Activated CD4-positive, alpha-beta memory T cell treated with anti-CD3 and anti-CD28 coated beads for 36 hours (primary cell): ENCODE measurements at regions not wholly inside any gene's neighbourhood (a gene's known extent, or its start where the extent isn't known, plus 50 kb on each side); places are given as distances from the start of the nearest gene placed in this dataset.

Source experiments
- CTCF ChIA-PET: fragments of 350-600 bp; sonication (Branson Sonifier 250); formaldehyde crosslinking; loops from one replicate; lab custom pipeline; 2021; ENCODE audit warnings: antibody characterized with exemption, inconsistent platforms; lab: Charles Lee
- POLR2A ChIA-PET: fragments of 350-600 bp; sonication (Branson Sonifier 250); formaldehyde crosslinking; loops from one replicate; lab custom pipeline; 2021; ENCODE audit warnings: antibody characterized with exemption; lab: Charles Lee
- DNase-seq: peaks from one replicate; pipeline ENCODE4 v3.0.0-alpha.2; 2020
- H3K27ac Mint-ChIP-seq: one replicate; pipeline ENCODE4 v1.8.0; 2021; ENCODE audit warnings: mixed read lengths
- H3K27me3 Mint-ChIP-seq: one replicate; pipeline ENCODE4 v1.8.0; 2021; ENCODE audit warnings: mixed read lengths
- H3K36me3 Mint-ChIP-seq: one replicate; pipeline ENCODE4 v1.8.0; 2021; ENCODE audit warnings: mixed read lengths
- H3K4me1 Mint-ChIP-seq: one replicate; pipeline ENCODE4 v1.8.0; 2021; ENCODE audit warnings: low read depth, mixed read lengths
- H3K4me3 Mint-ChIP-seq: one replicate; pipeline ENCODE4 v1.8.0; 2021; ENCODE audit warnings: mild to moderate bottlenecking, mixed read lengths
- H3K9me3 Mint-ChIP-seq: one replicate; pipeline ENCODE4 v1.8.0; 2021; ENCODE audit warnings: mixed read lengths
- intact Hi-C: fragments of 100-400 bp; cut with micrococcal nuclease; formaldehyde crosslinking; loops from one replicate; pipeline ENCODE4 v1.15.1; 2023

DNA sequence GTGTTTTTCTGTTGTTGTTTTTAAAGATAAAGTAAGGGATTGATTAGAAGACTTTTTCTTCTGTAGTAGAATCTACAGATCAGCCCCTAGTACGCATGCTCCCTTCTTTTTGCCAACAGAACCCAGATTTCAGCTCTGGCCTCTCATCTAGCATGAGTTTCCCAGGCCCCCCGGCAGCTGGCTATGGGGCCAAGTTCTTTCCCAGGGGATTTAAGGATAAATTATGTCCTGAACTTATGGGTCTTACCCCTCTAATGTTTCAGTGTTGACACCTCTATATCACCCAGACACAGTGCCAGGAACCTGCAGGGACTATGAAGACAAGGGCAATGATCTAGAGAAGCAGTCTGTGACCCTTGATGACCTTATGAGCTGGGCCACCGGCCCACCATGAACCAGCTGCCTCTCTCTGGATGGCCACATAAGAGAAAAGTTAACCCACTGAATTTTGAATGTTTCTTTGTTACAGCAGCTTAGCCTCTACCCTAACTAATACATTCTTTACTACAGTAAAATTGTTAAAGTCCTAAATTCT is 150.5 kb downstream of the UNC5CL start:
- peaks cover 4% of the 10 kb centered on the region for H3K27me3 Mint-ChIP-seq
- intact Hi-C loops: no loop called here
- CTCF ChIA-PET: no interaction called here

DNA sequence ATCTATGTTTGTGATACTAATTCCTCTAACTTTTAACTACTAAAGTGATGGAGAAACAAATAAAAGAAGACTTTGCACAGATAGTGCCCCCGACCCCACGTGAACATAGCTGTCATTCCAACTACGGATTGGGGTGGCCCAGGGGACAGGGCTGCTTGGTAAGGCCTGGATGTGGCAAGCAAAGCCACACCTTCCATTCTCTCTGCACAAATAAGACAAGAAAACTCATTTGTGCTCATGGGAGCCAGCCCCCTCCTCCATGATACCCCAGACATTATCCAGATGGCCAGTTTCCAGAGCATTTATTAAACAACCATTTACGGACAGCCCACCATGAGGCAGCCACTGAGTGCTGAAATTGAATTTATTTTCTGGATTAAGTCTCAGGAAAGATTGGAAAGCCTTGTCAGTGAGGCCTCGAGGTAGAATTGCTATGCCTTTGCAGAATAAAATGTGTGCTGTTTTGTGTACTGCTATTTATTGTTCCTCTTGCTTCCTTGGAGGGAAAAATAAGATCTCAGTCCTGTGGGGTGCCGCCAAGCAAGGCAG is 151.2 kb downstream of the UNC5CL start:
- no peak overlapping the region for H3K27ac Mint-ChIP-seq
- ChIA-PET CTCF (no interaction called here), POLR2A (no interaction called here)
- no peaks in the 10 kb centered on the region for H3K4me1 Mint-ChIP-seq
- H3K36me3 Mint-ChIP-seq: no peaks in the 10 kb centered on the region
- H3K9me3 Mint-ChIP-seq: no peaks in the 10 kb centered on the region
- no peak for DNase-seq
- intact Hi-C loops: no loop called here
- H3K27me3 Mint-ChIP-seq: peaks cover 4% of the 10 kb centered on the region
- H3K4me3 Mint-ChIP-seq: no peak overlapping the region

More for the DNA sequence above, 150.5 kb downstream of the UNC5CL start:
- Mint-ChIP-seq H3K9me3 (no peaks in the 10 kb centered on the region), H3K4me3 (no peak overlapping the region), H3K4me1 (no peaks in the 10 kb centered on the region), H3K36me3 (no peaks in the 10 kb centered on the region), H3K27ac (no peak overlapping the region)
- DNase-seq: no peak
- POLR2A ChIA-PET: no interaction called here

DNA sequence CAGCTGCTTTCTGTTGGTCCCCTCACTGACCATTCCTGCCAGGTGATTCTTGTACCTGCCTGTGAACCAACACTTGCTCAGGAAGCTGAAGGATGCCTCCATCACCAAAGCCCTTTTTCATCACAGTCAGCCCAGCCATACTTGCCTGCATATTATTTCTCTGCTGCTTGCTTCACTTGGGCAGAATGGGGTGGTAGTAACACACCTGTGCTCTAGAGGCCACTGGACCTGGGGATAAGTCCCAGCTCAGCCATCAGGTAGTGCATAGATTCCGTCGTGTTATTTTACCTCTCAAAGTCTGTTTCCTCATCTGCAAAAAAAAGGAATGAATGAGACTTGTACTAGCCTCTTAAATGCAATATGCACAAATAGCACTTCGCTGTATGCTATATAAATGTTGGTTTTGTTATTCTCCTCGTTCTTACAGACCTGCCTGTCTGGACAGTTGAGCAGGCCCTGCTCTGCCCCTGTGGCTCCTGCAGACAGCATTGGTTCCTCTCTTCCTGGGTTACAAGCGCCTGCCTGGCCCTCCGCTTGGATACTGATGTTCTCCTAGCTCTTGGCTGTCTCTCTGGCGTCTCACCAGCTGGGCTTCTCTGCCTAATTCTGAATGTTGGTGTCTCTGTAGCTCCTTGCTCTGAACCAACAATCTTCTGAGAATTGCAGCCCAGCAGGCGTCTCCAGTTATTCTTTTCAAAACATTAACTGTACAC is 151.8 kb downstream of the UNC5CL start:
- Mint-ChIP-seq H3K27me3 (peaks cover 4% of the 10 kb centered on the region), H3K4me1 (no peaks in the 10 kb centered on the region), H3K9me3 (no peaks in the 10 kb centered on the region), H3K4me3 (no peak overlapping the region), H3K36me3 (no peaks in the 10 kb centered on the region), H3K27ac (no peak overlapping the region)
- no peak for DNase-seq
- POLR2A ChIA-PET: no interaction called here
- intact Hi-C loops: no loop called here
- CTCF ChIA-PET: no interaction called here

DNA sequence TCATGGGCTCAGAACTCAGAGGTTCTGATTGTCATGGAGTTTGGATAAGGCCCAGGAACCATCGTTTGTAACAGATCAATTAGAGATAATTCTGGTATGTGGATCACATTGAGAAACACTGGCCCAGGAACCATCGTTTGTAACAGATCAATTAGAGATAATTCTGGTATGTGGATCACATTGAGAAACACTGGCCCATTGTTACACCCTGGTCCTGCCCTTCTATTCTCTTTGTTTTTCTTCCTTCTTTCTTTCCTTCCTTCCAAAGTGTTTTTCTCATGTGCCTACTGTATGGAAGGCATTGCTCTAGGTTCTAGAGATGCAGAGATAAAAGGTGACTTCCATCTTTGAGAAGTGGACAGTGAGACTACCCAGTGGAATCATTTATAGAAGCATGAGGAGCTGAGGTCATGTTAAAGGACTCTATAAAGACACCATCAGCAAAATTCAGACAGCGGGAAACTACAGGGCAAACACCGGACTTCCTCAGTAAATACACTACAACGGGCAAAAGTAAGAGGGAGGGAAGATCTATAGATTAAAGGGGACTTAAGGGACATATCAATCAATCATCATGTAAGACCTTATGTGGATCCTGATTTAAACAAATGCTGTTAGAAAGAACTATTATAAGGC is 153.8 kb downstream of the UNC5CL start:
- ChIA-PET CTCF (no interaction called here), POLR2A (no interaction called here)
- intact Hi-C loops: no loop called here
- Mint-ChIP-seq H3K4me3 (no peak overlapping the region), H3K36me3 (no peaks in the 10 kb centered on the region), H3K27ac (no peak overlapping the region), H3K4me1 (peaks cover 3% of the 10 kb centered on the region), H3K27me3 (peaks cover 6% of the 10 kb centered on the region), H3K9me3 (no peaks in the 10 kb centered on the region)
- no peak for DNase-seq

DNA sequence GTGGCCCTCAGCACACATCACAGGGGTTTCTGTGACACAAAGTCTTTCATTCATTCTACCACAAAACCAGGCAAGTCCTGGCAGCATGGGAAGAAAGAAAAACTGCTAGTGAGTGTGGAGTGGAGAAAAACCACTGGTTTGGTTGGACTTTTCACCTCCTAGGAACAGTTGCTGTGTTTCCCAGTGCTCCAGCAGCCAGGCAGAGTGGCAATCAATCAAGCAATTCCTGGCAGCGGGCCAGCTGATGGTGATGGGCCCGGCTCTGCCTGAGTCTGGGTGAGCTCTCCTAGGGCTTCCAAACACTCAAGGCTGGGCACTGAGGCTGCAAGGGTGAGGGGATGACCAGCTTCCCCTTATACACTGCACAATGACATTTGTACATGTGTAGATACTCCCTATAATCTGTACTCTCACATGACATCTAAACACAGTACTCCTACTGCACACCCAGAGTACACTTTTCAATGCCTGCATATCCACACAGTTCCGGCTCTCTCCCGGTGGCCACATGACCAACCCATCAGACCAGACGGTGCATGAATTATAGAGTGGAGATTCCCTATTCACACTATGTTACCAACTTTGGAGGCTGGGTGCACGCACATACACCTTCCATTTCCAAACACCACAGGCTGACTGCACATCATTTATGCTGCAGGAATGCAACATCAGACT is 156.6 kb downstream of the UNC5CL start:
- H3K9me3 Mint-ChIP-seq: peaks cover 5% of the 10 kb centered on the region
- peaks cover 3% of the 10 kb centered on the region for H3K4me1 Mint-ChIP-seq
- H3K36me3 Mint-ChIP-seq: peaks cover 2% of the 10 kb centered on the region
- H3K27me3 Mint-ChIP-seq: peaks cover 15% of the 10 kb centered on the region
- ChIA-PET CTCF (no interaction called here), POLR2A (no interaction called here)
- H3K4me3 Mint-ChIP-seq: no peak overlapping the region
- intact Hi-C loops: no loop called here
- no peak for DNase-seq
- no peak overlapping the region for H3K27ac Mint-ChIP-seq

DNA sequence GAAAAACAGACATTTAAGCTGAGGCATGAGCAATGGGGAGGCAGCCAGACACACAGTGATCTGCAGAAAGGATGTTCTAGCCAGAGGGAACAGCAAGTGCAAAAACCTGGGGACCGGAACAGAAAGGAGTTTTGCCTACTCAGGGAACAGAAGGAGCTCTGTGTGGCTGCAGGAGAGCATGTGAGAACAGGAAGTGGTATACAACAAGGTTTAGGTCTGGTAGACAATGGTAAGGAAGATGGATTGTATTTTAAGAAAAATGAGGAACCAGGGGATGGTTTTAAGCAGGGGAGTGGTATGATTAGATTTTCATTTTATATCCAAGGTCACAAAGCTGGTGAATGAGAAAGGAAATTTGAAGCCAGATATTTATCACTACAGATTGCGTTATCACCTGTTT is 157.5 kb downstream of the UNC5CL start:
- CTCF ChIA-PET: no interaction called here
- POLR2A ChIA-PET: no interaction called here
- Mint-ChIP-seq H3K4me1 (peaks cover 8% of the 10 kb centered on the region), H3K27ac (no peak overlapping the region), H3K4me3 (no peak overlapping the region), H3K27me3 (peaks cover 21% of the 10 kb centered on the region), H3K9me3 (peaks cover 5% of the 10 kb centered on the region), H3K36me3 (peaks cover 2% of the 10 kb centered on the region)
- DNase-seq: no peak
- intact Hi-C loops: no loop called here

DNA sequence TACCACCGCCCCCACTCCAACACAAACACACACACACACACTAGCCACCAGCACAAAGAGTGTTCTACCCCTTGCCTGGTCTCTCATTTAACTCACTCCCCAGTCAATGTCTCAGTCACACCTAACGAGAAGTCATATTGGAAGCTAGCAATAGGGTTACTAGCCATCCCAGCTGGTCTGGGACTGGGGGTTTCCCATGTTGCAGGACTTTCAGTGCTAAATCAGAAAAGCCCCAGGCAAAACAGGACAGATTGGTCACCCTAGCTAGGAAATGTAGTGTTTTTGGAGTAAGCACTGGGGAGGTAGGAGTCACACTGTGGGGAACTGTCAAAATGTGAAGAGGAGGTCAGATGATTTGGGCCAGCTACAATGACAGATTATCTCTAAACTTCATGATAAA is 158.1 kb downstream of the UNC5CL start:
- DNase-seq: no peak
- intact Hi-C loops: no loop called here
- no peak overlapping the region for H3K27ac Mint-ChIP-seq
- peaks cover 2% of the 10 kb centered on the region for H3K36me3 Mint-ChIP-seq
- POLR2A ChIA-PET: no interaction called here
- no peak overlapping the region for H3K4me3 Mint-ChIP-seq
- CTCF ChIA-PET: no interaction called here
- peaks cover 23% of the 10 kb centered on the region for H3K27me3 Mint-ChIP-seq
- H3K4me1 Mint-ChIP-seq: peaks cover 8% of the 10 kb centered on the region
- H3K9me3 Mint-ChIP-seq: peaks cover 5% of the 10 kb centered on the region

DNA sequence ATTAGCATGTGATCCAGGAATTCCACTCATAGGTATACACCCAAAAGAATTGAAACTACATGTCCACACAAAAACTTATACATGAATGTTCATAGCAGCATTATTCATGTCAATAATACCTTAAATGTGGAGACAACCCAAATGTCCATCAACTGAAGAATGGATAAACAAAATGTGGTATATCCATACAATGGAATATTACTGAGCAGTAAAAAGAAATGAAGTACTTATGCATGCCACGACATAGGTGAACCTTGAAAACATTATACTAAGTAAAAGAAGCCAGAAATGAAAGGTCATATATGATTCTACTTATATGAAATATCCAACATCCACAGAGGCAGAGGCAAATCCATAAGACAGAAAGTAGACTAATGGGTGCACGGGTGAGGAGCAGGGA is 159.9 kb downstream of the UNC5CL start:
- peaks cover 8% of the 10 kb centered on the region for H3K4me1 Mint-ChIP-seq
- H3K36me3 Mint-ChIP-seq: peaks cover 2% of the 10 kb centered on the region
- H3K27ac Mint-ChIP-seq: no peak overlapping the region
- H3K9me3 Mint-ChIP-seq: peaks cover 5% of the 10 kb centered on the region
- no peak overlapping the region for H3K4me3 Mint-ChIP-seq
- CTCF ChIA-PET: no interaction called here
- peaks cover 24% of the 10 kb centered on the region for H3K27me3 Mint-ChIP-seq
- DNase-seq: no peak
- POLR2A ChIA-PET: no interaction called here
- intact Hi-C loops: no loop called here

DNA sequence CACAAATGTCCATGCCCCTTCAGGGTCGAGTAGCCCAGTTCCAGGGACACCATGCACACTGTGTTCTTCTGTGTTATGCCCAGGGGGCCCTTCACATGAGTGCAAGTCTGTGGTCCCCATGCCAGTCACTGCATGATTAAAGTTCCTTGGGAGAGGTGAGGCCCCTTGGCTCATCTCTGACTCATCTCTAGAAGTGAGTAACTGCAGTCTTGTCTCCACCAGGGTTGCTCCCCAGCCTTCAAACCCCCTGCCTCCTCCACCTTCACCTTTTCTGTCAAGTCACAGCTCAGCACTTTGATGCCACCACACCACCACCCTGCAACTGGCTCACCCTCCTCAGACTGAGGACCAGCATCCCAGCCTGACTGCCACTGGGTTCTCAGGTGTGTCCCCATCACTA is 161.7 kb downstream of the UNC5CL start:
- peaks cover 24% of the 10 kb centered on the region for H3K27me3 Mint-ChIP-seq
- H3K4me3 Mint-ChIP-seq: no peak overlapping the region
- ChIA-PET POLR2A (no interaction called here), CTCF (no interaction called here)
- DNase-seq: peak; percentile 64
- H3K36me3 Mint-ChIP-seq: peaks cover 2% of the 10 kb centered on the region
- intact Hi-C loops: no loop called here
- peaks cover 8% of the 10 kb centered on the region for H3K4me1 Mint-ChIP-seq
- no peak overlapping the region for H3K27ac Mint-ChIP-seq
- peaks cover 5% of the 10 kb centered on the region for H3K9me3 Mint-ChIP-seq

DNA sequence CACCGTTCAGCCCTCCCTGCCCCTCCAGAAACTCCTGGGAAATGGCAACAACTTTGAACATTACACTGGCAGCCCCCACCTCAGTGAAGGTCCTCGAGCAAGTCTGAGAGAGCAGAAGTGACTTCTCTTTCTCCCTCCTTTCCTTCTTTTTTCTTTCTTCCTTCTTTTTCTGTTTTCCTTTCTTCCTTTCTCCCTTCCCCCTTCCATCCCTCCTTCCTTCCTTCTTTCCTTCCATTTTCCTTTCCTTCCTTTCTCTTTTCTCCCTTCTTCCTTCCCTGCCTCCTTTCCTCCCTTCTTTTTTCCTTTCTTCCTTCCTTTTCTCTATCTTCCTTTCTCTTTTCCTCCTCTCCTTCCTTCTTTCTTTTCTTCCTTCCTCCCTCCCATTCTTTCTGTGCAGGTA is 162.7 kb downstream of the UNC5CL start:
- intact Hi-C loops: no loop called here
- Mint-ChIP-seq H3K36me3 (peaks cover 2% of the 10 kb centered on the region), H3K4me3 (no peak overlapping the region), H3K27me3 (peaks cover 20% of the 10 kb centered on the region), H3K4me1 (peaks cover 6% of the 10 kb centered on the region), H3K9me3 (peaks cover 5% of the 10 kb centered on the region), H3K27ac (no peak overlapping the region)
- CTCF ChIA-PET: no interaction called here
- POLR2A ChIA-PET: no interaction called here
- DNase-seq: no peak

DNA sequence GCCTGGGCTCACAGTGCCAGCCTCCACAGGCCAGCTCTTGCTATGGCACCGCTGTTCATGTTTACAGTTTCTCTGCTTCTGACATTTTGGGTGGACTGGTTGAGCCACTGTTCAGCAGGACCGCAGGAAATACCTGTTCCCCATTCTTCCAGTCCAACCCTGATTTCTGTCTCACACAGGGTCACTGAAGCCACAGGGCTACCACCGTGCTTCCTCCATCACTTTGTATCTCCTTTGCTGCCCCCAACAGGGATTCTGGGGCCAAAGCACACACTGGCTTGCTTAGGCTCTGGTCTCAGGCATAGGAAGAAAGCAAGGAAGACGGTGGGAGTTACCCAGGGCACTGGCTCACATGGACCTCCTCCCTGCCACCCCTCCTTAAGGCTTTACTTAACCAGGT is 164.5 kb downstream of the UNC5CL start:
- Mint-ChIP-seq H3K36me3 (peaks cover 2% of the 10 kb centered on the region), H3K9me3 (peaks cover 5% of the 10 kb centered on the region), H3K27me3 (peaks cover 19% of the 10 kb centered on the region), H3K27ac (no peak overlapping the region), H3K4me1 (peaks cover 5% of the 10 kb centered on the region), H3K4me3 (no peak overlapping the region)
- POLR2A ChIA-PET: no interaction called here
- intact Hi-C loops: no loop called here
- CTCF ChIA-PET: no interaction called here
- DNase-seq: no peak

DNA sequence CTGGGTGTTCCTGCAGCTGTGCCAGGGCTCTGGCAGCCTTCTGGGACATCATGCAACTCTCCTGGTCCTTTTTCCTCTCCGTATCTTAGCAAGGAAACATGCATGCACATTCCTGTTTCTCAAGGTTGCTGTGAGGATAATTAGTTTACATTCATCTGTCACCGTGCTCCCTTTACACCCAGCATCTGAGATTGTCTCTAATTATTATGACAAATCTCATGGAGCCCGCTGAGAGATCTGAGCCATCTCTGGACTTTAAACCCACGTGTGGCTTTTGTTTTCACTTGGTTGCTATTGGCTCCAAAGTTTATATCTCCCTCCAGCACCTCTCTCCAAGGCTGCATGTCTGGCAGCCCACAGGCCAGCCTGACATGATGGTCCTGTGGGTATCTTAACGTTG is 167.6 kb downstream of the UNC5CL start:
- intact Hi-C loops: no loop called here
- DNase-seq: no peak
- ChIA-PET POLR2A (no interaction called here), CTCF (no interaction called here)
- H3K27ac Mint-ChIP-seq: no peak overlapping the region
- H3K9me3 Mint-ChIP-seq: no peaks in the 10 kb centered on the region
- H3K36me3 Mint-ChIP-seq: no peaks in the 10 kb centered on the region
- H3K4me1 Mint-ChIP-seq: no peaks in the 10 kb centered on the region
- H3K4me3 Mint-ChIP-seq: no peak overlapping the region
- H3K27me3 Mint-ChIP-seq: peaks cover 4% of the 10 kb centered on the region
